Suppressor macrophage treated with lipopolysaccharide for 4 hours (primary cell): ENCODE measurements at regions not wholly inside any gene's neighbourhood (a gene's known extent, or its start where the extent isn't known, plus 50 kb on each side); places are given as distances from the start of the nearest gene placed in this dataset.

Experiments used
- DNase-seq: peaks from one replicate; pipeline ENCODE4 v3.0.0-alpha.2; 2020

- no peak for DNase-seq
These were observed 198.8 kb upstream of the CDH5 start for GRCh38 chr16:66167564-66168291.

- no peak for DNase-seq
These were observed 200.0 kb upstream of the CDH5 start for GRCh38 chr16:66166490-66166889.

- no peak for DNase-seq
These were observed 200.6 kb upstream of the CDH5 start for GRCh38 chr16:66165879-66166278.

GRCh38 chr16:66164581-66165247 is 201.8 kb upstream of the CDH5 start:
- DNase-seq = no peak

GRCh38 chr16:66162821-66163220 is 203.7 kb upstream of the CDH5 start:
- no peak for DNase-seq

- DNase-seq = no peak
These were observed 204.5 kb upstream of the CDH5 start for GRCh38 chr16:66161942-66162341.

- no peak for DNase-seq
These were observed 205.2 kb upstream of the CDH5 start for GRCh38 chr16:66161269-66161668.

- DNase-seq = peak; percentile 11
These were observed 206.5 kb upstream of the CDH5 start for GRCh38 chr16:66159987-66160386.

- no peak for DNase-seq
These were observed 210.0 kb upstream of the CDH5 start for GRCh38 chr16:66156538-66156937.

- DNase-seq = no peak
These were observed 210.6 kb upstream of the CDH5 start for GRCh38 chr16:66155933-66156332.

GRCh38 chr16:66154801-66155200 is 211.7 kb upstream of the CDH5 start:
- no peak for DNase-seq

- DNase-seq = no peak
These were observed 213.6 kb upstream of the CDH5 start for GRCh38 chr16:66152823-66153393.

GRCh38 chr16:66152181-66152580 is 214.3 kb upstream of the CDH5 start:
- no peak for DNase-seq

GRCh38 chr16:66150698-66151482 is 215.6 kb upstream of the CDH5 start:
- DNase-seq = peak; percentile 25

- DNase-seq = no peak
These were observed 219.2 kb upstream of the CDH5 start for GRCh38 chr16:66147291-66147690.

GRCh38 chr16:66146798-66147197 is 219.7 kb upstream of the CDH5 start:
- DNase-seq = no peak

GRCh38 chr16:66144641-66145040 is 221.8 kb upstream of the CDH5 start:
- no peak for DNase-seq

- DNase-seq = no peak
These were observed 223.1 kb upstream of the CDH5 start for GRCh38 chr16:66143415-66143814.

GRCh38 chr16:66141885-66142284 is 224.6 kb upstream of the CDH5 start:
- no peak for DNase-seq

GRCh38 chr16:66137853-66138252 is 228.6 kb upstream of the CDH5 start:
- DNase-seq = no peak

- no peak for DNase-seq
These were observed 229.7 kb upstream of the CDH5 start for GRCh38 chr16:66136841-66137240.

GRCh38 chr16:66135838-66136237 is 230.7 kb upstream of the CDH5 start:
- no peak for DNase-seq

- DNase-seq = no peak
These were observed 231.1 kb upstream of the CDH5 start for GRCh38 chr16:66135421-66135831.

GRCh38 chr16:66134875-66135274 is 231.6 kb upstream of the CDH5 start:
- DNase-seq = no peak
